H1 (cell line): ENCODE measurements at regions not wholly inside any gene's neighbourhood (a gene's known extent, or its start where the extent isn't known, plus 50 kb on each side); places are given as distances from the start of the nearest gene placed in this dataset.

Experiments used
- CEBPB ChIP-seq: IDR thresholded peaks from 2 replicates; pipeline ENCODE4 v1.6.1; 2012; ENCODE audit warnings: low read depth, low read length
- CHD1 ChIP-seq: IDR thresholded peaks from 2 replicates; pipeline ENCODE4 v1.6.1; 2012; ENCODE audit warnings: low read depth, low read length, improper control_type of control experiment
- CREB1 ChIP-seq: IDR thresholded peaks from 2 replicates; pipeline ENCODE4 v1.6.1; 2012; ENCODE audit warnings: inconsistent platforms
- GTF2F1 ChIP-seq: IDR thresholded peaks from 2 replicates; pipeline ENCODE4 v1.6.1; 2012; ENCODE audit warnings: low read depth, low read length, improper control_type of control experiment, borderline replicate concordance
- HDAC6 ChIP-seq: IDR thresholded peaks from one replicate; pipeline ENCODE4 v1.7.1; 2012; ENCODE audit warnings: low read depth, mild to moderate bottlenecking, inconsistent platforms, low read length, moderate library complexity
- POU5F1 ChIP-seq: IDR thresholded peaks from 2 replicates; pipeline ENCODE4 v1.6.1; 2011; ENCODE audit warnings: low read depth, mild to moderate bottlenecking, low read length, moderate library complexity
- RFX5 ChIP-seq: IDR thresholded peaks from 2 replicates; pipeline ENCODE4 v1.6.1; 2011; ENCODE audit warnings: low read depth, low read length, improper control_type of control experiment, borderline replicate concordance
- USF2 ChIP-seq: IDR thresholded peaks from 2 replicates; pipeline ENCODE4 v1.6.1; 2011; ENCODE audit warnings: low read length, improper control_type of control experiment
- TF ChIP-seq, protein P1 (sequence below): fragments of 300-600 bp; sonication (generic); IDR thresholded peaks from 2 replicates; pipeline ENCODE4 v1.7.1; 2012; ENCODE audit warnings: low read length, moderate library complexity, mild to moderate bottlenecking, inconsistent platforms; ENCODE audit not compliant: insufficient replicate concordance
- TF ChIP-seq, protein P2 (sequence below): IDR thresholded peaks from 2 replicates; pipeline ENCODE4 v1.6.1; 2012; ENCODE audit warnings: inconsistent platforms

- TF ChIP-seq, protein P1, sequence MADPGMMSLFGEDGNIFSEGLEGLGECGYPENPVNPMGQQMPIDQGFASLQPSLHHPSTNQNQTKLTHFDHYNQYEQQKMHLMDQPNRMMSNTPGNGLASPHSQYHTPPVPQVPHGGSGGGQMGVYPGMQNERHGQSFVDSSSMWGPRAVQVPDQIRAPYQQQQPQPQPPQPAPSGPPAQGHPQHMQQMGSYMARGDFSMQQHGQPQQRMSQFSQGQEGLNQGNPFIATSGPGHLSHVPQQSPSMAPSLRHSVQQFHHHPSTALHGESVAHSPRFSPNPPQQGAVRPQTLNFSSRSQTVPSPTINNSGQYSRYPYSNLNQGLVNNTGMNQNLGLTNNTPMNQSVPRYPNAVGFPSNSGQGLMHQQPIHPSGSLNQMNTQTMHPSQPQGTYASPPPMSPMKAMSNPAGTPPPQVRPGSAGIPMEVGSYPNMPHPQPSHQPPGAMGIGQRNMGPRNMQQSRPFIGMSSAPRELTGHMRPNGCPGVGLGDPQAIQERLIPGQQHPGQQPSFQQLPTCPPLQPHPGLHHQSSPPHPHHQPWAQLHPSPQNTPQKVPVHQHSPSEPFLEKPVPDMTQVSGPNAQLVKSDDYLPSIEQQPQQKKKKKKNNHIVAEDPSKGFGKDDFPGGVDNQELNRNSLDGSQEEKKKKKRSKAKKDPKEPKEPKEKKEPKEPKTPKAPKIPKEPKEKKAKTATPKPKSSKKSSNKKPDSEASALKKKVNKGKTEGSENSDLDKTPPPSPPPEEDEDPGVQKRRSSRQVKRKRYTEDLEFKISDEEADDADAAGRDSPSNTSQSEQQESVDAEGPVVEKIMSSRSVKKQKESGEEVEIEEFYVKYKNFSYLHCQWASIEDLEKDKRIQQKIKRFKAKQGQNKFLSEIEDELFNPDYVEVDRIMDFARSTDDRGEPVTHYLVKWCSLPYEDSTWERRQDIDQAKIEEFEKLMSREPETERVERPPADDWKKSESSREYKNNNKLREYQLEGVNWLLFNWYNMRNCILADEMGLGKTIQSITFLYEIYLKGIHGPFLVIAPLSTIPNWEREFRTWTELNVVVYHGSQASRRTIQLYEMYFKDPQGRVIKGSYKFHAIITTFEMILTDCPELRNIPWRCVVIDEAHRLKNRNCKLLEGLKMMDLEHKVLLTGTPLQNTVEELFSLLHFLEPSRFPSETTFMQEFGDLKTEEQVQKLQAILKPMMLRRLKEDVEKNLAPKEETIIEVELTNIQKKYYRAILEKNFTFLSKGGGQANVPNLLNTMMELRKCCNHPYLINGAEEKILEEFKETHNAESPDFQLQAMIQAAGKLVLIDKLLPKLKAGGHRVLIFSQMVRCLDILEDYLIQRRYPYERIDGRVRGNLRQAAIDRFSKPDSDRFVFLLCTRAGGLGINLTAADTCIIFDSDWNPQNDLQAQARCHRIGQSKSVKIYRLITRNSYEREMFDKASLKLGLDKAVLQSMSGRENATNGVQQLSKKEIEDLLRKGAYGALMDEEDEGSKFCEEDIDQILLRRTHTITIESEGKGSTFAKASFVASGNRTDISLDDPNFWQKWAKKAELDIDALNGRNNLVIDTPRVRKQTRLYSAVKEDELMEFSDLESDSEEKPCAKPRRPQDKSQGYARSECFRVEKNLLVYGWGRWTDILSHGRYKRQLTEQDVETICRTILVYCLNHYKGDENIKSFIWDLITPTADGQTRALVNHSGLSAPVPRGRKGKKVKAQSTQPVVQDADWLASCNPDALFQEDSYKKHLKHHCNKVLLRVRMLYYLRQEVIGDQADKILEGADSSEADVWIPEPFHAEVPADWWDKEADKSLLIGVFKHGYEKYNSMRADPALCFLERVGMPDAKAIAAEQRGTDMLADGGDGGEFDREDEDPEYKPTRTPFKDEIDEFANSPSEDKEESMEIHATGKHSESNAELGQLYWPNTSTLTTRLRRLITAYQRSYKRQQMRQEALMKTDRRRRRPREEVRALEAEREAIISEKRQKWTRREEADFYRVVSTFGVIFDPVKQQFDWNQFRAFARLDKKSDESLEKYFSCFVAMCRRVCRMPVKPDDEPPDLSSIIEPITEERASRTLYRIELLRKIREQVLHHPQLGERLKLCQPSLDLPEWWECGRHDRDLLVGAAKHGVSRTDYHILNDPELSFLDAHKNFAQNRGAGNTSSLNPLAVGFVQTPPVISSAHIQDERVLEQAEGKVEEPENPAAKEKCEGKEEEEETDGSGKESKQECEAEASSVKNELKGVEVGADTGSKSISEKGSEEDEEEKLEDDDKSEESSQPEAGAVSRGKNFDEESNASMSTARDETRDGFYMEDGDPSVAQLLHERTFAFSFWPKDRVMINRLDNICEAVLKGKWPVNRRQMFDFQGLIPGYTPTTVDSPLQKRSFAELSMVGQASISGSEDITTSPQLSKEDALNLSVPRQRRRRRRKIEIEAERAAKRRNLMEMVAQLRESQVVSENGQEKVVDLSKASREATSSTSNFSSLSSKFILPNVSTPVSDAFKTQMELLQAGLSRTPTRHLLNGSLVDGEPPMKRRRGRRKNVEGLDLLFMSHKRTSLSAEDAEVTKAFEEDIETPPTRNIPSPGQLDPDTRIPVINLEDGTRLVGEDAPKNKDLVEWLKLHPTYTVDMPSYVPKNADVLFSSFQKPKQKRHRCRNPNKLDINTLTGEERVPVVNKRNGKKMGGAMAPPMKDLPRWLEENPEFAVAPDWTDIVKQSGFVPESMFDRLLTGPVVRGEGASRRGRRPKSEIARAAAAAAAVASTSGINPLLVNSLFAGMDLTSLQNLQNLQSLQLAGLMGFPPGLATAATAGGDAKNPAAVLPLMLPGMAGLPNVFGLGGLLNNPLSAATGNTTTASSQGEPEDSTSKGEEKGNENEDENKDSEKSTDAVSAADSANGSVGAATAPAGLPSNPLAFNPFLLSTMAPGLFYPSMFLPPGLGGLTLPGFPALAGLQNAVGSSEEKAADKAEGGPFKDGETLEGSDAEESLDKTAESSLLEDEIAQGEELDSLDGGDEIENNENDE: no peak
- TF ChIP-seq CHD1 (no peak), CEBPB (no peak), HDAC6 (no peak), CREB1 (no peak), GTF2F1 (no peak), USF2 (no peak), RFX5 (no peak), POU5F1 (no peak)
- TF ChIP-seq, protein P2, sequence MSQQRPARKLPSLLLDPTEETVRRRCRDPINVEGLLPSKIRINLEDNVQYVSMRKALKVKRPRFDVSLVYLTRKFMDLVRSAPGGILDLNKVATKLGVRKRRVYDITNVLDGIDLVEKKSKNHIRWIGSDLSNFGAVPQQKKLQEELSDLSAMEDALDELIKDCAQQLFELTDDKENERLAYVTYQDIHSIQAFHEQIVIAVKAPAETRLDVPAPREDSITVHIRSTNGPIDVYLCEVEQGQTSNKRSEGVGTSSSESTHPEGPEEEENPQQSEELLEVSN: no peak
Measured at GRCh38 chr11:111120696-111121302, 124.7 kb upstream of the POU2AF2 start (continued).
